ENCODE measurements at regions not wholly inside any gene's neighbourhood (a gene's known extent, or its start where the extent isn't known, plus 50 kb on each side); places are given as distances from the start of the nearest gene placed in this dataset.

DNA sequence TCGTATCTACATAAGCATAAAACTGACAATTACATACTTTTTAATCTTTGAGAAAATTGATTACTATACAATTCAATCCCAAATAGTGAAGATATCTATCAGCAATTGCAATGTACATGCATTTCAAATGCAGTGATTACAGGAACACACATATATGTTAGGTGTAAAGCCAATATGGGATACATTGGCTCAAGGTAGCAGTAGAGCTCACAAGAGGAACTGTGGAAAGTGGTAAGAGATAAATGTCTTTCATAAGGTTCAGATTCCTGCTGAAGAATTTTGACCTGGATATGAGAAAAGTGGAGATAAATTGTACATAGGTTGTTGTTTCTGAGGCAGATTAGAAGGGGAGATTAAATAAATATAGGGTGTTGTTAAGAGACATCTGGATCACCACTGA lies 1280.5 kb downstream of the OTOL1 start:
- H4K5ac ChIP-seq (ENCODE audit: insufficient read length, low read depth, low read length) = no peak overlapping the region
- H2AFZ ChIP-seq (ENCODE audit: low read length) = no peak overlapping the region
- H2BK120ac ChIP-seq (ENCODE audit: low read depth, low read length, poor library complexity, severe bottlenecking) = no peak overlapping the region
- no peak overlapping the region for H2BK15ac ChIP-seq (ENCODE audit: low read depth, low read length)
- H3K27ac ChIP-seq (ENCODE audit: insufficient read length, low read depth, low read length) = no peak overlapping the region
- H3K9me3 ChIP-seq (ENCODE audit: control insufficient read depth, low read depth, low read length) = no peaks in the 10 kb centered on the region
- Mint-ChIP-seq H3K36me3 (ENCODE audit: insufficient read depth in 1 of 3, low read depth in 3 of 3) (no peaks in the 10 kb centered on the region), H3K4me3 (no peak overlapping the region), H3K4me1 (peaks cover 18 to 19% of the 10 kb centered on the region in 2 experiments), H3K27me3 (ENCODE audit: low read depth) (no peaks in the 10 kb centered on the region), H3K27ac (no peak overlapping the region), H3K9me3 (no peaks in the 10 kb centered on the region; a peak in 2 of 5 replicates)
- H2BK20ac ChIP-seq (ENCODE audit: low read depth, low read length, poor library complexity, severe bottlenecking) = no peak overlapping the region
- no CpG with 5 or more reads among the region's 1 CpG for whole genome bisulfite sequencing (ENCODE audit: extremely low coverage, insufficient read length, low lambda C conversion rate)
- H3K27me3 ChIP-seq (ENCODE audit: insufficient read depth, low read length) = no peaks in the 10 kb centered on the region
- H3K23ac ChIP-seq (ENCODE audit: insufficient read length, low read depth, low read length) = no peak overlapping the region
- H3K9ac ChIP-seq (ENCODE audit: extremely low read depth, insufficient read length, low read length) = no peak overlapping the region
- no peak overlapping the region for H3K4me2 ChIP-seq (ENCODE audit: insufficient read depth, insufficient read length, low read length)
- no peak overlapping the region for H3K56ac ChIP-seq (ENCODE audit: insufficient read length, low read depth, low read length)
- no peak overlapping the region for H3K14ac ChIP-seq (ENCODE audit: insufficient read depth, low read length)
- H3K18ac ChIP-seq (ENCODE audit: insufficient read length, low read depth, low read length) = no peak overlapping the region
- no peaks in the 10 kb centered on the region for H4K20me1 ChIP-seq (ENCODE audit: control insufficient read depth, insufficient read depth, insufficient read length)
- H3K79me2 ChIP-seq (ENCODE audit: insufficient read depth, low read length) = no peaks in the 10 kb centered on the region
- TF ChIP-seq, protein P1, sequence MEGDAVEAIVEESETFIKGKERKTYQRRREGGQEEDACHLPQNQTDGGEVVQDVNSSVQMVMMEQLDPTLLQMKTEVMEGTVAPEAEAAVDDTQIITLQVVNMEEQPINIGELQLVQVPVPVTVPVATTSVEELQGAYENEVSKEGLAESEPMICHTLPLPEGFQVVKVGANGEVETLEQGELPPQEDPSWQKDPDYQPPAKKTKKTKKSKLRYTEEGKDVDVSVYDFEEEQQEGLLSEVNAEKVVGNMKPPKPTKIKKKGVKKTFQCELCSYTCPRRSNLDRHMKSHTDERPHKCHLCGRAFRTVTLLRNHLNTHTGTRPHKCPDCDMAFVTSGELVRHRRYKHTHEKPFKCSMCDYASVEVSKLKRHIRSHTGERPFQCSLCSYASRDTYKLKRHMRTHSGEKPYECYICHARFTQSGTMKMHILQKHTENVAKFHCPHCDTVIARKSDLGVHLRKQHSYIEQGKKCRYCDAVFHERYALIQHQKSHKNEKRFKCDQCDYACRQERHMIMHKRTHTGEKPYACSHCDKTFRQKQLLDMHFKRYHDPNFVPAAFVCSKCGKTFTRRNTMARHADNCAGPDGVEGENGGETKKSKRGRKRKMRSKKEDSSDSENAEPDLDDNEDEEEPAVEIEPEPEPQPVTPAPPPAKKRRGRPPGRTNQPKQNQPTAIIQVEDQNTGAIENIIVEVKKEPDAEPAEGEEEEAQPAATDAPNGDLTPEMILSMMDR (conservative IDR thresholded peaks at IDR 0.05) = peak; percentile 37; the same call in 1 of the 3 replicates
- H4K91ac ChIP-seq (ENCODE audit: insufficient read length, low read depth, low read length) = no peak overlapping the region
- H3K79me1 ChIP-seq (ENCODE audit: insufficient read depth, low read depth, low read length, poor library complexity, severe bottlenecking) = no peaks in the 10 kb centered on the region
- H3K4ac ChIP-seq (ENCODE audit: low read depth, low read length) = no peak overlapping the region
- no peak overlapping the region for H4K8ac ChIP-seq (replicated peaks; ENCODE audit: insufficient read length, low read depth, low read length)
- H3K23me2 ChIP-seq (ENCODE audit: insufficient read length, low read depth, low read length, poor library complexity, severe bottlenecking) = no peaks in the 10 kb centered on the region
- H3T11ph ChIP-seq (ENCODE audit: low read length) = no peak overlapping the region
- no peak overlapping the region for H2BK5ac ChIP-seq (ENCODE audit: insufficient read length, low read length)
- no peak overlapping the region for H2AK5ac ChIP-seq (ENCODE audit: insufficient read length, low read length)
- peaks cover 2% of the 10 kb centered on the region; the same call in 1 of the 2 replicates for H3K4me1 ChIP-seq (ENCODE audit: insufficient read depth, low read length)
- H2BK12ac ChIP-seq (ENCODE audit: insufficient read length, low read depth, low read length) = no peak overlapping the region
- no peak for DNase-seq

All from H9 (cell line).